GM19452 (cell line): ENCODE measurements at regions not wholly inside any gene's neighbourhood (a gene's known extent, or its start where the extent isn't known, plus 50 kb on each side); places are given as distances from the start of the nearest gene placed in this dataset.
"Not testable (repeated sequence)": the region's sequence is repeated elsewhere in the genome, so short reads cannot be mapped to it uniquely, and the experiment has no call there.

Experiments used
- ATAC-seq: cut with Tn5 transposase; IDR thresholded peaks from one replicate; pipeline ENCODE4 v1.9.1; 2021; ENCODE audit not compliant: unreplicated experiment

DNA sequence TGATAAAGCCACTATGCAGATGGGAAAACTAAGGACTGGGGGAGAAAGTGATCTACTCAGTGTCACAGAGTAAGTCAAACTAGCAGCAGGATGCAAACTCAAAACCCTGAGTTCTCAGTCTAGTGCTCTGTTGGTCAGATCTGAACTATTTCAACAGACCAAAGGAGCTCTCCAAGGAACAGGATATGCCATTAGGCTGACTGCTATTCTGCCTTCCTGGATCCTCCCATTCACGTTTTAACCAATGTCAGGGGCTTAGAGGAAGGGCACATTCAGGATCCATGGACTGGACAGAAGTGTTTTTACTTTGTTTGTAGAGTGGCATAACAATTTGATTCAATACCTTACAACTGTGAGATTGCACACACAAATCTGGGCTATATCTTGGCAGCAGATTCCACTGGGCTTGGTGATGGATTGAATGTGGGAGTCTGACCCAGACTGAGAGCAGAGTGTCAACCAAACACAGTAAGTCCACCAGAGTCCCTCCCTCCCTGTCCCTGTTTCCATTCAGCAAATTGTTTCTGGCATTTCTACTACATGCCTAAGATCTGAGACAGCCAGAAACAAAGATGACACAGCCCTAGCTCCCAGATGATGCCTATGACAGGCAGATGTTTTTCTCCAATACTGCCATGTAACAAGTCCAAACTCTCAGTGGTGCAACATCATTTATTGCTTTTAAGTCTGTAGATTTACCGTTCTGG lies 337.8 kb upstream of the CDH5 start:
- no peak for ATAC-seq

DNA sequence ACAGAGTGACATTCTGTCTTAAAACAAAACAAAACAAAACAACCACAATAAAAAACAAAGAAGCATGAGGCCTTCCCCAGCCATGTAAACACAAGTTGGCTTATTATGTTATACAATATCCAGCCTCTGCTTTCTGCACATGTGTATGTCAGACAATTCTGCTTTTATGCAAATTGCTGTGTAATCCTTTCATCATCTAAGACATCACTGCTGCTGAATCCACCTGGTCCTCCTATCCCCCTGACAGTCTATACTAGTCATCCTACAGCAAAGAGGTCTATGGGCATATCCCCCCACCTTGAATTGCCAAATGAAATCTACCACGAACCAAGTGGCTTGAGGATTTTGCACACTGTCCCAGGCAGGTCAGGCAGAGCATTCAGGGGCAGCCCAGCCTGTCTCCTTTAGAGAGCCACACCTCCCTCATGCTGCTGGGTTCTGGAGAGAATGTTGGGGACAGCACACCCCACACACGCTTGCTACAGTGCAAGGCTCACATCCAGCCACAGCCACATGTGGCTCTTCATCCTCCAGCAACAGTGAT lies 339.6 kb upstream of the CDH5 start:
- no peak for ATAC-seq

DNA sequence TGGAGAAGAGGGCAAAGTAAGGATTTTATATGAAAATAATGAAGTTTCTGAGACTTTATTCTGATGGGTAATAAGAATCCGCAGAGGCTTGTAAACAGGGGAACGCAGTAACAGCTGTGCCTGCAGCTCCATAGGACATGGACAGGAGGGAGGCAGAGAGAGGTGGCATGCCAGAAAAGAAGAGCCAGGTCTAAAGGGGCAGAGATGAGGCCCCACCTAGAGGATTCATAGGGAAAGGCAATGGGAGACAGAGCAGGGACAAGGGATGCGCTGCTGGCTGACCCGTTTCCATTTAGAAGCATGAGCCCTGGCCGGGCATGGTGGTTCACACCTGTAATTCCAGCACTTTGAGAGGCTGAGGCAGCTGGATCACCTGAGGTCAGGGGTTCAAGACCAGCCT lies 340.3 kb upstream of the CDH5 start:
- ATAC-seq: no peak

DNA sequence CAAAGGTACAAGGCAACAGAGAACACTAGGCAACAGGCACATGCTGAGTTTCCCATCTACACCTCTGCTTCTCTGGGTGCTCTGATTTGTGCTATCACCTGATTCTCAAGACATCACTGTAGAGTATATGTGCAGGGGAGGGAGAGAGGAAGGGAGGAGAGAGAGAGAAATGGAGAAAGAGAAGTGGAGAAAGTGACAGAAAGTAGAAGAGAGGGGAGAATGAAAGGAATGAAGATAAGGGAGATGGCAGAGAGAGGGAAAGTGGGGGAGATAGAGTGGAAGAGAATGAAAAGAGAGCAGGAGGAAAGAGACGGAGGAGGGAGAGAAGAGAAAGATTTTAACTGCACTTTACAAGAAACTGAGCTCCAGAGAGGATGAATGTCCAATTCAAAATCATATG lies 340.7 kb upstream of the CDH5 start:
- ATAC-seq: no peak

DNA sequence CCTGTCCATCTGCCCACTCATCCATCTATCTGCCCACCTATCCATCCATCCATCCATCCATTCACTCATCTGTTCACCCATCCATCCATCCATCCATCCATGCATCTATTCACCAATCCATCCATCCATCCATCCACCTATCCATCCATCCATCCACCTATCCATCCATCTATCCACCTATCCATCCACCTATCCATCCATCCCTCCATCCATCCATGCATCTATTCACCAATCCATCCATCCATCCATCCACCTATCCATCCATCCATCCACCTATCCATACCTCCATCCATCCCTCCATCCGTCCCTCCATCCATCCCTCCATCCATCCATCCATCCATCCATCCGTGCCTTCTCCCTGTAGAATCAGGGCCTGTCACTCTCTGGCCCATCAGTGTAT lies 341.9 kb upstream of the CDH5 start:
- ATAC-seq: not testable (repeated sequence)

DNA sequence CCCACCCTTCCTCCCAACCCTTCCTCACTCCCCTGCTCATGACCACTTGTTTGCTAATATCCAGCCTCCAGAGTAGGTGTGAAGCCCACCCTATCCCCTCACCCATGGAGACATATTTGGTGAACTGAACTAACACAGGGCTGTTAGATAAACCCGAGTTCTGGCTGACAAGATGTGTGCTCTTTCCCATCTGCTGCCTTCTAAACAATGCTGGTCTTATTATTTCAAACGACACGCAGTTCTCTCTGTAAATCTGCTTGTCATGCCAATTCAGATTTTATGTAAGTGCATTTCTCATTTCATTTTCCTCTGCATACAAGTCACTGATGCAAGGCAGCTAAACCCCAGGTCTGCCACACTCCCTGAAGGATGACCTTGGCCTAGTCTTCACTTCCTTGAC lies 343.0 kb upstream of the CDH5 start:
- ATAC-seq: no peak

DNA sequence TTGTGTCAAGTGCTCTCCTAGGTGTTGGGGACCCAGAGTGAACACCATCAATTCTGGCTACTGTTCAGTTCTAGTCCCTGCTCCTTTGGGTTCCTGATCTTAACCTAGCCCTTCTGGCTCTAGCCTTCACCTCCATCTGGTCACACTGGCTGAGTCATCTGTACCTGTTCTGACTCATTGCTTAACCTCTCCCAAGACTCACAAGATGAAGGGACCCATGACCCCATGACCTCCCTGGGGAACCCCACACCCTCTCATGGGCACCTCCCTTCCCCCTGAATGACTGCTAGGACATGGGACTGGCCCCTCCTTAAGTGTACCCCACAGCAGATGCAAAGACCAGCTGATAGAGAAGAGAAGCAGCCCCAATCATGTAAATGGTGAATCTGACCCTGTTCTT lies 345.8 kb upstream of the CDH5 start:
- ATAC-seq: no peak

DNA sequence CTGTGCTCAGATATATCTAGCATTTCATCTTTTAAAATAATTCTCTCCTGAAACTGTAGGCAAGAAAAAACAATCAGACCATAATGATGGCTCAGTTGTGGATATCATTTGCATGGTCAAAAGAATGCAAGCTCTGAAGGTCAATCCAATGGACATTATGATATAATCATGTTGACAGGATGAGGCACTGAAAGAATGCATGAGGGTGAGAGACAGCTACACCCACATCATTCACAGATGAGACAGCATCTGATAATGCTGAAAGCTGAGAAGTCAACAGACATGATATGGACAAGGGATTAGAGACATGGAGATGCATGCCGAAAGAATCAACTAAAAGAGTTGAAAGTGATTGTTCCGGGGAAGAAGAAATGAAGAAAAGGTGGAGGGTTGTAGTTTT lies 346.4 kb upstream of the CDH5 start:
- ATAC-seq: no peak

DNA sequence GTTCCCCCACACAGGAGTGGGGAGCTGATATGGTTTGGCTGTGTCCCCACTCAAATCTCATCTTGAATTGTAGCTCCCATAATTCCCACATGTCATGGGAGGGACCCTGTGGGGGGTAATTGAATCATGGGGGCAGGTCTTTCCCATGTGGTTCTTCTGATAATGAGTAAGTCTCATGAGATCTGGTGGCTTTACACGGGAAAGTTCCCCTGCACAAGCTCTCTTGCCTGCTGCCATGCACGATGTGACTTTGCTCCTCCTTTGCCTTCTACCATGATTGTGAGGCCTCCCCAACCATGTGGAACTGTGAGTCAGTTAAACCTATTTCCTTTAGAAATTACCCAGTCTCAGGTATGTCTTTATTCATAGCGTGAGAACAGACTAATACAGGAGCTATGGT lies 347.0 kb upstream of the CDH5 start:
- not testable (repeated sequence) for ATAC-seq

DNA sequence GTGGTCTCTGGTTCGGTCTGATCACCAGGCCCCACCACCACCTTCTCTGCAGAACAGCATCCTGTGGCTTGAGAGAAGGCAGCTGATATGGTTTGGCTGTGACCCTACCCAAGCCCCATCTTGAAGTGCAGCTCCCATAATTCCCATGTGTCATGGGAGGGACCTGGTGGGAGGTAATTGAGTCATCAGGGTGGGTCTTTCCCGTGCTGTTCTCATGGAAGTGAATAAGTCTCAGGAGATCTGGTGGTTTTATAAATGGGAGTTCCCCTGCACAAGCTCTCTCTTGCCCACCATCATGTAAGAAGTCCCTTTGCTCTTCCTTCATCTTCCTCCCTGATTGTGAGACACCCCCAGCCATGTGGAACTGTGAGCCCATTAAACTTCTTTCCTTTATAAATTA lies 352.3 kb upstream of the CDH5 start:
- no peak for ATAC-seq

DNA sequence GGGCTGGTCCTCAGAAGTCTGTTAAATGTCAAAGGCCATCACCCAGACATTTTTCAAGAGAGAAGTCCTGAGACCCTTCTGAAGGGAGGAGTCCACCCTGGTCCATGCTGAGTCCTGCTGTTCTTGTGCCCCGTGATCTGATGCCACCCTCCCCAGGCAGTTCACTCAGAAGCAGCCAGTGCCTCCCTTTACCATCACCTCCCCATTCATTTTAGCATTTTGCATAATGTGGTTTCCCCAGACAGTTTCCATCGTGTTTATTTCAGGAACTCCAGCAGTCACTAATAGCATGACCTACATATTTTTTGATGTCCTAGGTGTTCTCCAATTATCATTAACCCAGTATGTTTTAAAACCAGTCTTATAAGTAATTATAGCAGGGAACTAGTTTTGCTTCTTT lies 353.0 kb upstream of the CDH5 start:
- ATAC-seq: no peak

DNA sequence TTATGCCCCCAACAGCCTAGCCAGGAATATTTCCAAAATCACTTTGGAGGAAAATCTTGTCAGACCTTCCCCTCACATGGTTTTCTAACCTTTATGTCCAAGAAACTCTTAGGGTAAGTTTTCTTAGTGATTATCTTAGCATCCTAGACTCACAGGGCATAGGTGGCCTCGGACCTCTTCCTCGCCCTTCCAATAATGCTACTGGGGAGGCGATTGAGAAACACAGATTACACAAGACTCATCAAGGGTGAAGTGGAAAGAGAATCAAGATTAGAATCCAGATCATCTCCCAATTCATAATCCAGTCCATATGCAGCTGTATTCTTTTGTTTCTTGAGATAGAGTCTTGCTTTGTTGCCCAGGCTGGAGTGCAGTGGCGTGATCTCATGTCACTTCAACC lies 358.4 kb upstream of the CDH5 start:
- no peak for ATAC-seq

DNA sequence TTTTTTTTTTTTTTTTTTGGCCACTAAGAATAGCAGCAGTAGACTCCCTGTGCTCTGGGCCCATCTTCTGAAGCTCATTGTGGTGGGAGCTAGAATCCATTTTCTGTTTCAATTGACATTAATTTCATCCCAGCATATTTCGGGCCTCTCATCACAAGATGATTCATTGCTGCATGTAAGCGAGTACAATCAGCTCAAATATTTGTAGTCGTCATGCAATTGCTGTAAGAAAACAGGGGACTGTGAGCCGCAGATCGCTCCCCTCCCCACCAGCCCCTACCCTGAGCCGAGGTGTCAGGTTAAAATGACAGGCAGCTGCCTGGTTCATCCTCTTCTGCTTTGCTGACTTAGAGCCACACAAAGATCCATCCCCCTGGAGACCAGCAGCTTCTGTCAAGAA lies 358.8 kb upstream of the CDH5 start:
- no peak for ATAC-seq

DNA sequence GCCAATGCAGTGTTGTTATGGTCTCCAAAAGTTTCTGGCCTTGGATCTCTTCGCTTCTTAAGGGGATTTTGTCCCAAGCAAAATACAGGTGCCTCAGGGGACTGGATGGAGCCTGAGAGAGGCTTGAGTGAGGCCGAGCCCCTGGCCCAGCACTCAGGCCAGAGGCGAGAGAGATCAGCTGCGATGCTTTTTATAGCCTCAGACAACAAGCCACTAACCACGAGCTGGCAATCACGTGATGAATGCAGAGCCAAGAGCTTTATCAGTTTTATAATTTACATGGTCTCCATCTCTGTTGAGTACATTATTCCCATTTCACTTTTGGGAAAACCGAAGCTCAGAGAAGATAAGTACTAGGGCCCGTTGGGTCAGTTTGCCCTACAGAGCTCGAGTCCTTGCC lies 360.0 kb upstream of the CDH5 start:
- ATAC-seq: no peak

DNA sequence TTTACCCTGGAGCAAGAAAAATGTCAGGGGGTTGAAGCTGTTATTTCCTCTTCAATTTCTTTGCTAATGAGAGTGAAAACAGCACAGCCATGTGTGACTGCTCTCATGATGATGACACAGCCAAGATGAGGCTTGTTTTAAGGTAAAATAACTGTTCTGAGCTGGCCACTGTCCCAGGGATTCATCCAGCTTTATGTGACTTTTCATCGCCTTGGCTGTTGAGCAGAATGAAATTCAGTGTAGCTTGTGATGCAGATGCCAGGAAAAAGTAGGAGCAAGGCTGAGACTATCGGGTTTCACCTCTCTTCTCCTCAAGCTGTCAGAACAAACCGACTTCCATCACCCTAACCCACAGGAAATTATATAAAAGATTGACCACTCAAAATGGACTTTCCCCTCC lies 361.8 kb upstream of the CDH5 start:
- no peak for ATAC-seq

DNA sequence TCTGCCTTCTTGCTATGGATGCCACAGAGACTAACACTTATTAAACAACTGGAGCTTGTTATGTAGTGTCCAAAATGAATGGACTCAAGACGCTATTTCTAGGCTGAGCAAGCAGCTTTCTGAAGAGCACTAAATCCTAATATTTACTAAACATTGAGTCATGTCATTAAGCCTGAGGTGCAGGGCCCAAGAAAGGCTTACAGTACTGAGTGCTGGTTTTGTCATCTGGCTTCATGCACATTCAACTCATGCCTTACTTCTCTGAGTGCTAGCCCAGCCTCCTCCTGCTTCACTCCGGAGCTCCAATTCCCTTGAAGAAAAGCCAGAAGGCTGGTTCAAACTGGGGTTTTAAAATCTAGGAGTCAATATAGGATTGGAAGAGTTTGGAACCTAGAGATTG lies 363.3 kb upstream of the CDH5 start:
- no peak for ATAC-seq

DNA sequence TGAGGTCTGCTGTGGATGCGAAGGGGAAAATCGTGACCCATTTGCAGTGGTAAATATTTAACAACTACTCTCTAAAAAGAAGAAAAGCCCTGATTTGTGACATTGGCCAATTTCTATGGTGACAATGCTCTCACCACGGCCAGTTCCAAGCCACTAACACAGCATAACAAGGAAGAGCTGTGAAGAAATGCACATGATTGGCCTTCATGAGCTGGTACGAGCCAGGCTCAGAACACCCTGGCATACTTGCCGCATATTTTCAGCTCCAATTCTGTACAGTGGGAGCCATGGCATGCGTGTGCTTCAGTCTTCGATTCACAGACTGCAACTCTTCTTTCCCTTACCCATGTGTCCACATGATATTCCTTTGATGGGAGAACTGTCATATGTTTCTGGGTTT lies 363.9 kb upstream of the CDH5 start:
- ATAC-seq: no peak

DNA sequence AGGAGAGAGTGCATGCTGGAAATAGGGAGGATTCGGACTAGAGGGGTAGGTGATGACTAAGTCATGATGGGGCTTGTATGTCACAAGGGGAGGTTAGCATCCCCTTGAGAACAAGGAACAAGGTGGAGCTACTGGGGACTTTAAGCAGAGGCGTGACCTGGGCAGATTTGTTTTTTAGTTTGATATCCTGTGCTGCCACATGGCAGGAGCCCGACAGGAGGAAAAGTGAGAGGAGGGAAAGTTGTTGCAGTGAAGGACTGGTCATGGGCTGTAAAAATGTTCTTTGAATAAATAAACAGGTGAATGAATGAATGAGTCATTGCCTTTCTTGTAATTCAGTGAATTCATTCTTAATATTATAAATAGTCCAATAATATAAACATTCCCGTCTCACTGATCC lies 365.1 kb upstream of the CDH5 start:
- ATAC-seq: no peak

DNA sequence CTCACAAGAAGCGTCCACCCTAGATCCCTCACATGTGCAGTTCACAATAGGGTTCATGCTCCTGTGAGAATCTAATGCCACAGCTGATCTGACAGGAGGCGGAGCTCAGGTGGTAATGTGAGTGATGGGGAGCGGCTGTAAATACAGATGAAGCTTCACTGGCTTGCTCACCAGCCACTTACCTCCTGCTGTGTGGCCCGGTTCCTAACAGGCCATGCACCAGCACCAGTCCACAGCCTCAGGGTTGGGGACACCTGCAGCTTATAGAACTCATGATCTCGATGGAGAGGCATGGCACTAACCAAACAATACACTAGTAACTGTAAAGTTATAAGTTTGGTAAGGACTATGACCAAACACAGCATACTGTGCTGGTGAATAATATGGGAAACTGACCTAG lies 368.0 kb upstream of the CDH5 start:
- no peak for ATAC-seq

DNA sequence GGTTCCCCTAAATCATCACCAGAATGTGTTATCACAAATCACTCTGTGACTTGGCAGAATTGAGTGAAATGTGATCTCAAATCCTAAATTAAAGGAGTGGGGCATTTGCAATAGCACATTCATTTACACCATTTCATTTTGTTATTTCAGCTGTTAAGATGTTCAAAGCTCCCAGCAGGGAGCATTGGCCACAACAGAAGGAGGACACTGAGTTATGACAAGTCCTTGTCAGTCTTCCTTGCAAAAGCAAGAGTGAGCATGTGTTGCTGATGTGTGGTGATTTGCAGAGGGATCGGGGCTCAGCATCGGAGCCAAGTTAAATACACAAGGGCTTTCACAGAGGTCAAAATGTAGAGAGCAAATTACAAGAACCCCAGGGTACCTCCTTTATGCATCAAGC lies 372.2 kb upstream of the CDH5 start:
- no peak for ATAC-seq

DNA sequence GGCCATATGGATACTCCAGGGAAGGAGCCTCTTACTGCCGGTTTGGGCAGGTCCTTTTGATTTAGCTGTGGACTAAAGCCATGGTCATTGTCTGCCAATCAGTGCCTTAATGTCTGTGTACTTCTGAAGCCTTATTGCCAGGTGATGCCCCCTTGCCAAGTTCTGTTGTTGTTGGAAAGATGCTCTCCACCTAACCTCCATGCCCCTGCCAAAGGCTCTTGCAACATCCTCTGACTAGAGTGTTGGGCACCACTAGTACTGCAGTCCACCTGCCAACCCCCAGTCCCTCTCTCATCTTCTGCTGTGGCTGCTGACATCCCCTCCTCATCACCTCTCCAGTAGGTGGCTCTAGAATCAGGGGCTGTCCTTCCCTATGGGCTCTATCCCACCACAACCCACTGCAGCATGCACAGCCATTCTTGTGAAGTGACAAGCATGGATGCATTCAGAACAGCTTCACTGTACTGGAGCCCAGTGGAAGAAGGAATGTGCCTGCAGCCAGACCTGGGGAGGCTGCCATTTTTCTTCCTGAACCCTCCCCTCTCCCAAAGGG lies 375.3 kb upstream of the CDH5 start:
- no peak for ATAC-seq

DNA sequence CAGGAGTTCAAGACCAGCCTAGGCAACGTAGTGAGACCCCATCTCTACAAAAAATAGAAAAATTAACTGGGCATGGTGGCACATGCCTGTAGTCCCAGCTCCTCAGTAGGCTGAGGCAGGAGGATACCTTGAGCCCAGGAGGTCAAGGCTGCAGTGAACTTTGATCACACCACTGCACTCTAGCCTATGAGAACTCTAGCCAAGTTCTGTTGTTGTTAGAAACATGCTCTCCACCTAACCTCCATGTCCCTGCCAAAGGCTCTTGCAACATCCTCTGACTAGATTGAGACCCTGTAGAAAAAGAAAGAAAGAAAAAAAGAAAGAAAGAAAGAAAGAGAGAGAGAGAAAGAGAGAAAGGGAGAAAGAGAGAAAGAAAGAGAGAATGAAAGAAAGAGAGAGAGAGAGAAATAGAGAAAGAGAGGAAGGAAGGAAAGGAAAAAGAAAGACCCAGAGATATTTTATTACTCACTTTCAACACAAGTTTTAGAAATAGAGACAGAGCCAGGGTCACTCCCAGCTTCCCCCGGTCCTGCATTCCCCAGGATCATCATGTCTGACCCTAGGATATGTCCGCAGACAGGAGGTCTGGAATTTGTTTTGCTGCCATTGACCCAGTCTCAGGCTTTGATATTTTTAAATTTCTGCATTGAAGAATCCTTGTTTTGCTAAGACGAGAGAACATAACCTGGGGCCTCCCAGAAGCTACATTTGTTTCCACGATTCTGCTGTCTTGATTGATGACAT lies 376.5 kb upstream of the CDH5 start:
- no peak for ATAC-seq
